ENCODE measurements at regions not wholly inside any gene's neighbourhood (a gene's known extent, or its start where the extent isn't known, plus 50 kb on each side); places are given as distances from the start of the nearest gene placed in this dataset.
"Not testable (repeated sequence)": the region's sequence is repeated elsewhere in the genome, so short reads cannot be mapped to it uniquely, and the experiment has no call there.

GRCh38 chr3:67248726-67249125, 250.6 kb downstream of the KBTBD8 start:
- TF ChIP-seq CTCF (IDR thresholded peaks at IDR 0.05) (no peak), EZH2 (IDR thresholded peaks at IDR 0.05; ENCODE audit: borderline replicate concordance, insufficient read depth, low read depth, low read length, poor library complexity, severe bottlenecking) (no peak)
- no peaks in the 10 kb centered on the region for H3K79me2 ChIP-seq (ENCODE audit: control insufficient read depth, insufficient read depth, low read length)
- Mint-ChIP-seq H3K4me3 (no peak overlapping the region), H3K27me3 (no peaks in the 10 kb centered on the region), H3K27ac (no peak overlapping the region), H3K4me1 (no peaks in the 10 kb centered on the region), H3K9me3 (ENCODE audit: insufficient read depth) (peaks cover 10% of the 10 kb centered on the region)
- H3K27me3 ChIP-seq (replicated peaks in 1 of 4; ENCODE audit: control extremely low read depth in 1 of 4, control insufficient read depth in 3 of 4, insufficient read depth in 4 of 4, low read length in 3 of 4): no peaks in the 10 kb centered on the region
- H2AFZ ChIP-seq (ENCODE audit: insufficient read depth, low read depth, low read length, poor library complexity, severe bottlenecking): no peak overlapping the region
- ChIA-PET CTCF (no interaction called here), POLR2A (no interaction called here)
- H3K9me3 ChIP-seq (ENCODE audit: control extremely low read depth in 1 of 3, control insufficient read depth in 2 of 3, insufficient read depth in 1 of 3, low read length in 2 of 3): peaks cover 0 to 4% (median 0%) of the 10 kb centered on the region in 3 donors
- ATAC-seq (ENCODE audit: low read depth) (no peak), DNase-seq (no peak)
- H3K9ac ChIP-seq (ENCODE audit: low read length): no peak overlapping the region
- no peaks in the 10 kb centered on the region for H4K20me1 ChIP-seq (ENCODE audit: control insufficient read depth, insufficient read depth, low read length, poor library complexity, severe bottlenecking)
- WGBS (ENCODE audit: insufficient coverage): 86% methylated on average over 2 of the region's 3 CpGs
- no peaks in the 10 kb centered on the region for H3K36me3 ChIP-seq (replicated peaks in 1 of 2; ENCODE audit: control extremely low read depth in 1 of 2, control insufficient read depth in 1 of 2, extremely low read depth in 1 of 2, insufficient read depth in 2 of 2, low read length in 1 of 2)
- intact Hi-C loops (cut with micrococcal nuclease): no loop called here
- no peak overlapping the region for H3K27ac ChIP-seq (ENCODE audit: low read length in 2 of 2)
- no peak overlapping the region for H3K4me2 ChIP-seq (replicated peaks; ENCODE audit: low read depth, low read length, poor library complexity, severe bottlenecking)
- H3K4me1 ChIP-seq (ENCODE audit: control insufficient read depth in 2 of 2, insufficient read depth in 2 of 2, low read length in 2 of 2): no peaks in the 10 kb centered on the region
- no peak overlapping the region for H3K4me3 ChIP-seq (ENCODE audit: control extremely low read depth in 1 of 5, extremely low read depth in 1 of 5, insufficient read depth in 1 of 5, low read depth in 2 of 5, low read length in 4 of 5)

GRCh38 chr3:67252906-67253305, 254.8 kb downstream of the KBTBD8 start:
- H3K27ac ChIP-seq (ENCODE audit: low read length in 2 of 2); H3K79me2 ChIP-seq (ENCODE audit: control insufficient read depth, insufficient read depth, low read length); H4K20me1 ChIP-seq (ENCODE audit: control insufficient read depth, insufficient read depth, low read length, poor library complexity, severe bottlenecking); H3K4me3 Mint-ChIP-seq; H3K9ac ChIP-seq (ENCODE audit: low read length); H3K27ac Mint-ChIP-seq; H3K27me3 Mint-ChIP-seq; ATAC-seq (ENCODE audit: low read depth); CTCF ChIA-PET; H3K9me3 ChIP-seq (ENCODE audit: control extremely low read depth in 1 of 3, control insufficient read depth in 2 of 3, insufficient read depth in 1 of 3, low read length in 2 of 3); intact Hi-C loops (cut with micrococcal nuclease); DNase-seq; H3K4me1 Mint-ChIP-seq; H2AFZ ChIP-seq (ENCODE audit: insufficient read depth, low read depth, low read length, poor library complexity, severe bottlenecking); H3K4me1 ChIP-seq (ENCODE audit: control insufficient read depth in 2 of 2, insufficient read depth in 2 of 2, low read length in 2 of 2); H3K4me3 ChIP-seq (ENCODE audit: control extremely low read depth in 1 of 5, extremely low read depth in 1 of 5, insufficient read depth in 1 of 5, low read depth in 2 of 5, low read length in 4 of 5); POLR2A ChIA-PET; H3K36me3 ChIP-seq (replicated peaks in 1 of 2; ENCODE audit: control extremely low read depth in 1 of 2, control insufficient read depth in 1 of 2, extremely low read depth in 1 of 2, insufficient read depth in 2 of 2, low read length in 1 of 2); H3K27me3 ChIP-seq (replicated peaks in 1 of 4; ENCODE audit: control extremely low read depth in 1 of 4, control insufficient read depth in 3 of 4, insufficient read depth in 4 of 4, low read length in 3 of 4); H3K4me2 ChIP-seq (replicated peaks; ENCODE audit: low read depth, low read length, poor library complexity, severe bottlenecking): not testable (repeated sequence)
- WGBS (ENCODE audit: insufficient coverage): 78% methylated on average over 1 of the region's 1 CpG
- H3K9me3 Mint-ChIP-seq (ENCODE audit: insufficient read depth): peaks cover 22% of the 10 kb centered on the region
